ENCODE measurements at regions not wholly inside any gene's neighbourhood (a gene's known extent, or its start where the extent isn't known, plus 50 kb on each side); places are given as distances from the start of the nearest gene placed in this dataset.

- TF ChIP-seq ZFP30 (CRISPR knock-in tag; IDR thresholded peaks at IDR 0.05) (no peak), OSR1 (CRISPR knock-in tag; IDR thresholded peaks at IDR 0.05) (no peak), GLIS3 (CRISPR knock-in tag; IDR thresholded peaks at IDR 0.05) (no peak), PATZ1 (CRISPR knock-in tag; IDR thresholded peaks at IDR 0.05; ENCODE audit: borderline replicate concordance) (no peak), SNAI2 (CRISPR knock-in tag; IDR thresholded peaks at IDR 0.05) (no peak), ZC3H10 (CRISPR knock-in tag; IDR thresholded peaks at IDR 0.05) (no peak), ZFP3 (CRISPR knock-in tag; IDR thresholded peaks at IDR 0.05) (no peak), ARNTL (CRISPR knock-in tag; IDR thresholded peaks at IDR 0.05; ENCODE audit: borderline replicate concordance, low read depth) (no peak), ZNF565 (CRISPR knock-in tag; conservative IDR thresholded peaks at IDR 0.05; ENCODE audit: low read depth) (no peak), TCF4 (CRISPR knock-in tag; IDR thresholded peaks at IDR 0.05; ENCODE audit: borderline replicate concordance) (no peak), ZNF8 (CRISPR knock-in tag; IDR thresholded peaks at IDR 0.05) (no peak)
- ATAC-seq: no peak
These were observed 105.1 kb upstream of the SLC6A6 start for GRCh38 chr3:14297305-14297704.

- ATAC-seq: no peak
These were observed 104.6 kb upstream of the SLC6A6 start for GRCh38 chr3:14297784-14298236.

More at GRCh38 chr3:14297784-14298236, 104.6 kb upstream of the SLC6A6 start:
- TF ChIP-seq GLIS3 (CRISPR knock-in tag; IDR thresholded peaks at IDR 0.05) (no peak), ZFP30 (CRISPR knock-in tag; IDR thresholded peaks at IDR 0.05) (no peak), TSHZ2 (CRISPR knock-in tag; IDR thresholded peaks at IDR 0.05) (no peak), BACH2 (CRISPR knock-in tag; IDR thresholded peaks at IDR 0.05; ENCODE audit: borderline replicate concordance) (no peak), OSR1 (CRISPR knock-in tag; IDR thresholded peaks at IDR 0.05) (no peak), TCF4 (CRISPR knock-in tag; IDR thresholded peaks at IDR 0.05; ENCODE audit: borderline replicate concordance) (no peak), ESRRG (CRISPR knock-in tag; IDR thresholded peaks at IDR 0.05) (no peak), CSDC2 (CRISPR knock-in tag; IDR thresholded peaks at IDR 0.05) (no peak), RARB (CRISPR knock-in tag; IDR thresholded peaks at IDR 0.05) (no peak), CSRNP3 (CRISPR knock-in tag; IDR thresholded peaks at IDR 0.05) (no peak), ZNF8 (CRISPR knock-in tag; IDR thresholded peaks at IDR 0.05) (no peak), ZNF70 (CRISPR knock-in tag; IDR thresholded peaks at IDR 0.05) (no peak), PATZ1 (CRISPR knock-in tag; IDR thresholded peaks at IDR 0.05; ENCODE audit: borderline replicate concordance) (no peak), POU6F1 (CRISPR knock-in tag; IDR thresholded peaks at IDR 0.05; ENCODE audit: borderline replicate concordance, low read depth) (no peak), ZFP3 (CRISPR knock-in tag; IDR thresholded peaks at IDR 0.05) (no peak), ISL1 (CRISPR knock-in tag; IDR thresholded peaks at IDR 0.05) (no peak), TOX (CRISPR knock-in tag; IDR thresholded peaks at IDR 0.05; ENCODE audit: borderline replicate concordance) (no peak), PPARA (CRISPR knock-in tag; IDR thresholded peaks at IDR 0.05; ENCODE audit: borderline replicate concordance) (no peak)

Measured in SK-N-SH treated with all-trans-retinoic acid at 6 μM for 48 hours (cell line).